Hypothalamus (tissue), 51 donors: ENCODE measurements at regions not wholly inside any gene's neighbourhood (a gene's known extent, or its start where the extent isn't known, plus 50 kb on each side); places are given as distances from the start of the nearest gene placed in this dataset.

ENCODE experiments used
- DNase-seq, 51 donors: peaks; one replicate each; lab custom pipeline; 2025; lab: John Stamatoyannopoulos, UW

- no peak for DNase-seq
These were observed 190.5 kb downstream of the FNDC1 start for GRCh38 chr6:159359581-159360297.

DNA sequence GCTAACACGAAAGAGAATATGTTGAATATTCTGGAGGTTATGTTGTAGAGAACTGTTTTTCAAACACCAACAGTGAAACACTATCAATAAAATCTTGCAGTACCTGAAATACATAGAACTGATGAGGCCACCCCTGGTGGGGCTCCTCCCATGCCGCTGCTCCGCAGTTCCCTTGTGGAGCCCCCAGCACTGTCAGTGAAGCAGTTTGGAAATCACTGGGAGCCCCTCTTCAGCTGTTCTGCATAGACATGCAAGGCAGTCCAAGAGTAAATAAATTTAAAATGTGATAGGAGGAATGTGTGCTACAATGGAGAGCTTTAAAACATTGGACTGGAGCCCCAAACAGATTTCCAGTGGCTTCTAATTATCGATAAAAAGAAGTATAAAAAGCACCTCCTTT is 189.4 kb downstream of the FNDC1 start:
- DNase-seq = no peak

DNA sequence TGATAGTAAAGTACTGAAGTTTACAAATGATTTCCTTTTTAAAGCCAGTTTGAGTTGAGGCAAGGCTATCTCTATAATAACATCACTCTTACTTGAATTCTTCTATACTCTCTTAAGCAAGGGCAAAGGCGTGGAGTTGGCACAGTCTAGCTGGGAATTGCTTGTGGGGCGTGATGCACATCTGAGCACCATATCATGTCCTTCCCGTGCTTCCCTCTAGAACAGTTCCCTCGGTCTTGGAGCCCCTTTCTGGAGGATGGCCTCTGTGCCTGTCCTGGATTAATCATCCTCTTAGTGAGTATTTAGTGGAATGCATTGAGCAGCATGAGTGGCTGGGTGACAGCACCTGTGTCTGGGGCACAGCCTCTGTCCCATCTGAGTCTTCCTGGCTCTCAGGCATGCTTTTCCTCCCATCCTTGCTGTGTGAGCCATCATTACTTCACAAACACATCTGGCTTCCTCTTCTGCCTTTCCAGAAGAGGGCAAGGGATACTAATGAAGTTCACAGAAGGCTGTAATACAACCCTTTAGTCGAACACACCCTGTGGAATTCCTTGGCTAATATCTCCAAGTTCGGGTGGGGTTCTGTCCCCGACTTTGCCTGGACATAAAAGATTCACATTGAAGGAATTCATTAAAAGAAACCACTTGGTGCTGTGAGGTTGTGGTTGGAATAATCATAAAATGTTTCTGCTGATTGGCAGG is 188.2 kb downstream of the FNDC1 start:
- no peak for DNase-seq

DNA sequence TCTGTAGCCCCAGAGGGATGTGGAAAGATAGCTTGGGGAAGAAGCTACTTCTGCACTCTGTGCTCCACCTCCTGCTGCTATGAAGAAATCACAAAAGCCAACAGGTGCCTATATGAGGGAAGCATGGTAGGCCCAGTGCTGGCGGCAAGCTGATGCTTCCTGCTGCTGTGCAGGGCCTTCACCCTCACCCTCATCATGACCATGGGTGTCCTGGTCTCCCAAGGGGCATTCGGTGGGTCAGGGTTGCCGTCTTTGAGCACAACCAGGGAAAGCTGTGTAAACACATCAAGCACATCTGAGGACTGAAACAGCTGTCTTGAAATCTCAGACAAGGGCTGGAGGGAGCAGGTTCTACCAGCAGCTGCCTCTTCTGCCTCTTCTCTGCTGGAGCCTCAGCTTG is 184.0 kb downstream of the FNDC1 start:
- DNase-seq = no peak

DNA sequence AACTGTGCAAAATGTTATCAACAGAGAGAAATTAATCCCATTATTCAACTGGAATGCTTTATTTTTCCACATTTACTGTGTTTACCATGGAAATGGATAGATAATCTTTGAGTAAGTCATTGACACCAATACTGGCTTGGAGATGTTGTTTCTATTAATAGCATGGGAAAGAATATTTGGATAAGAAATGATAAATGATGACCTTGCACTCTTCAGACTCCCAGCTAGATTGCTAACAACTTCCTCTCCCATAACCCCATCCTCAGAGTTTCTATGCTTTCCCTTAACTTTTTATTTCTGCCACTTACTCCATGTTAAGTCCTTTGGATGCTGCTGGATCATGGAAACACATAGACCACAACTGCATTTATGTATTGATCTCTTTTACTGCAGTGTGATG is 182.5 kb downstream of the FNDC1 start:
- no peak for DNase-seq

DNA sequence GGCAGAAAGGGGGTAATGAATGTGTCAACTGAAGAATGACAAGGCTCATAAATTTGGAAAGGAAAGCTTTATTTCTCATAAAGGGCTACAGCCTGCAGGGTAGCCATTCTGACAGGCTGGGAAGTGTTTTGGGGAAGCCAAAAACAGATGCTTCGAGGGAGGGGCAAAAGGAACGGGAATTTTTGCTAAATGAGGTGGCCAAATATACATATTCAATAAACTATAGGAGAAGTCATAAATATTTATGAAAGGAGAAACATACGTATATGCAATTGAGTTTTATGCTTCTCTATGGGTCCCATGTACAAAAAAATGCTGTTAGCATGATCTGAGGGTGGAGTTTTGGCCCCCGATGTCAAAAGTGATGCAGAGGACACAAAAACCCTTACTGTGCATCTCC is 180.7 kb downstream of the FNDC1 start:
- DNase-seq = no peak

GRCh38 chr6:159343709-159344108 is 174.5 kb downstream of the FNDC1 start:
- DNase-seq = no peak

GRCh38 chr6:159342146-159342545 is 172.9 kb downstream of the FNDC1 start:
- DNase-seq = no peak

- no peak for DNase-seq
These were observed 164.9 kb downstream of the FNDC1 start for GRCh38 chr6:159334068-159334467.

DNA sequence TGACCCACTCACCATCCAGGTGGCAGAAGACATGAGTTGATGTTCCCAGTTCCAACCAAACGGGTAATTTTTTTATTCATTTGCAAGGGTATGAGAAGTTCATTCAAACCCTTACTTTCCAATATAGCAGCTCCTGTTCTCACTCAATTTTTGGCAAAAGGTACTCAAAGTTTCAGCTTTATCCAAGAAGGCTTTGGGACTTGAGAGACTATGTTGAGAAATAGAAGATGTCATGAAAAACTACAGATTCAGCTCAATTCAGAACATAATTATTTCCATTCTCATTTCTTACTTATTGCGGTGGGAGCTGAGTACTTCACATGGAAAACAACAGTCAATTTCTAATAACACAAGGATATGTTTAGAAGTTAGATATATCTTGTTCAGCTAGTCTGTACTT is 162.3 kb downstream of the FNDC1 start:
- no peak for DNase-seq

DNA sequence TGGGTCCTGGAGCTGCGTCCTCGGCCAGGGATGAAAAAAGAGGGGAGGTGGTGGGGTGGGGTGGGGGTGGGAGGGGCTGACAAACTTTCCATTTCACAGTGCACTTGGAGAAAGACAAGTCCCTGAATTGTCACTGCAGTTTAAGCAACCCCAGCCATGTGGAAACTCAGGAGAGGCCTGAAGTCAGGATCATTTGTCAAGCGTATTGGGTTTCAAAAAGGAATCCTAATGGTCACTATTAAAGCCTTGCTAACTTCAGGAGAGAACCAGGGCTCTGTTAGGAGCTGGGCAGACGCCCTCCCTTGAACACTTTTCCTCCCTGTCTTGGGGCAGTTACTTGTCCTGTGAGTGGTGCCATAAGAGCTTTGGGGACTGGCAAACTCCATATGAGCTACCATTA is 159.9 kb downstream of the FNDC1 start:
- DNase-seq = no peak

GRCh38 chr6:159328052-159328451 is 158.9 kb downstream of the FNDC1 start:
- no peak for DNase-seq

GRCh38 chr6:159325476-159325875 is 156.3 kb downstream of the FNDC1 start:
- DNase-seq = no peak

DNA sequence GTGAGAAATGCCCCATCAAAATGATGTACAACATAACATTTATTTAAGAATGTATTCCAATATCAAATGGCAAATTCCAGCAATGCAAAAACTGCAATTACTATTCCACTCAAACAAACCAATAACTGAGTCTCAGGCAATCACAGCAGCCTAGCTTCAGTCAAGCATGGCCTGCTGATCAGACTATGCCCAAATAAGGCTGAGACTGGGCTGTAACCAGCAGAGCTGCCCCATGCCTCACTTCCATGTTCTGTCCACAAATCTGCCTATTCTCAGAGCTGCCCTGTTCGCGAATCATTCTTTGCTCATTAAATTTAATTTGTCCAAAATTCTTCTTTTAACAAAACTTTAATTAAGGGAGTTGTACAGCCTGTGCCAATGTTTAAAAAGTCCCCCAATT is 155.4 kb downstream of the FNDC1 start:
- no peak for DNase-seq
